IPS-18a (cell line): ENCODE measurements at regions not wholly inside any gene's neighbourhood (a gene's known extent, or its start where the extent isn't known, plus 50 kb on each side); places are given as distances from the start of the nearest gene placed in this dataset.

Experiments used
- H3K27ac ChIP-seq: one replicate; pipeline ENCODE4 v1.5.1; 2013; ENCODE audit warnings: low read length
- H3K27me3 ChIP-seq: one replicate; pipeline ENCODE4 v1.6.1; 2013; ENCODE audit warnings: mild to moderate bottlenecking, low read length; ENCODE audit not compliant: control insufficient read depth, insufficient read depth
- H3K36me3 ChIP-seq: one replicate; pipeline ENCODE4 v1.6.1; 2013; ENCODE audit warnings: low read depth, low read length; ENCODE audit not compliant: control insufficient read depth
- H3K4me1 ChIP-seq: one replicate; pipeline ENCODE4 v1.6.1; 2013; ENCODE audit warnings: low read depth, low read length; ENCODE audit not compliant: control insufficient read depth
- H3K4me3 ChIP-seq: one replicate; pipeline ENCODE4 v1.5.1; 2013; ENCODE audit warnings: low read length
- H3K9ac ChIP-seq: one replicate; pipeline ENCODE4 v1.6.1; 2013; ENCODE audit warnings: mild to moderate bottlenecking, low read length, moderate library complexity
- H3K9me3 ChIP-seq: one replicate; pipeline ENCODE4 v1.6.1; 2013; ENCODE audit warnings: low read depth, low read length; ENCODE audit not compliant: control insufficient read depth

DNA sequence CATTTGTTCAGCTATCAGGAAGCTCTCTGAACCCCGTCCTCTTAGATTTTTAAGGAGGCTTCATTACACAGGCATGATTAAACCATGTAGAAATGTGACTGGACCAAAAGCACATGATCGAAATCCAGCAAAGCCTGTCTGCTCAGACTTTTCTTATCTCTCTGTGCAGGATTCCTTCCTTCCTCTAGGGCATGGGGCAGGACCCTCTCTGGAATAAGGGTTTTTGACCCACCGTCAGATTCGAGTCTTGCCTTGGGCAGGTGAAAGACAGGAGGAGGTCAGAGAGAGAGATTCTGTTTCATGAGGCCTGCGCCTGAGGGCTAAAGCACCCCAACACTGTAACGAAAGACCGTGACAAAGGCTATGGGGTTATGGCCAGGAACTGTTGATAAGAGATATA lies 136.8 kb downstream of the RHOU start:
- Histone ChIP-seq H3K36me3 (no peaks in the 10 kb centered on the region), H3K4me3 (no peak overlapping the region)

DNA sequence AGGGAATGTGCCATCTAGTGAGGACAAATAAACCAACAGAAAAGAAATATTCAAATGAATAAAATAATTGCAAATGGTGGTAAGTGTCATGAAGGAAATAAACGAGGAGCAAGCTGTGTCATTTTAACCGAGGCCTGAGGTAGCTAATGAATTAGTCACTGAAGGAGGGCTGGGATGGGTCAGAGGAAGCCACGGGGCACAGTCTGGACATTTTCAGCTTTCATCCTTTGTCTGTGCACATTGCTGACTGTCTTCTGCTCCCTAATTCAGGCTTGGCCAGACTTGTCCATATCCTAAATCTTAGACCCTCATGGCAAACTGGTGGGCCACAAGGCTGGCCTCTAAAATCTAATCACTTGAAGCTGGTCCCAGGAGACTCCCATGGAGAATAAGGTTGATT lies 138.4 kb downstream of the RHOU start:
- H3K4me1 ChIP-seq = no peaks in the 10 kb centered on the region
- H3K27ac ChIP-seq = no peak overlapping the region
- no peaks in the 10 kb centered on the region for H3K27me3 ChIP-seq
- H3K36me3 ChIP-seq = no peaks in the 10 kb centered on the region
- H3K9ac ChIP-seq = no peak overlapping the region
- H3K9me3 ChIP-seq = no peaks in the 10 kb centered on the region
- no peak overlapping the region for H3K4me3 ChIP-seq

More for the DNA sequence above, 136.8 kb downstream of the RHOU start:
- Histone ChIP-seq H3K9ac (no peak overlapping the region), H3K4me1 (peaks cover under 1% of the 10 kb centered on the region), H3K27me3 (no peaks in the 10 kb centered on the region), H3K27ac (no peak overlapping the region), H3K9me3 (no peaks in the 10 kb centered on the region)

DNA sequence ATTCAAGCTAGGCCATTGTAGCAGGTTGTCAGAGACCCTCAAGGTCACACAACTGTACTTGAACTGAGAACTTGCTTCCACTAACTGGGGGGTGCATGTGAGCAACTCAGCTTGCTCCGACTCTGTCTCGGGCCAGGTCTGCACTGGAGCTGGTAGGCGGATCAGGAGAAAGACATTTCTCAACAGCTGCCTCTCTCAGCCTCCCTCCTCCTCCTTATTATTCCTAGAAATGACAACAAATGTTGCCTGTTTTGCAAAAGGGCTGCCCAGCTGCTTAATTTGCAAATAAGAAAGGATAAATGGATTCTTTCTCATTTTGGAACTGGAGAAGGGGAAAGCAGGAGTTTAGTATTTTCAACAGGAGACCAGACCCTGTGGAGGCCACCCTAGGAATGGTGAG lies 140.5 kb downstream of the RHOU start:
- Histone ChIP-seq H3K4me1 (no peaks in the 10 kb centered on the region), H3K27ac (no peak overlapping the region), H3K4me3 (no peak overlapping the region), H3K9me3 (no peaks in the 10 kb centered on the region), H3K9ac (no peak overlapping the region), H3K36me3 (no peaks in the 10 kb centered on the region), H3K27me3 (no peaks in the 10 kb centered on the region)

DNA sequence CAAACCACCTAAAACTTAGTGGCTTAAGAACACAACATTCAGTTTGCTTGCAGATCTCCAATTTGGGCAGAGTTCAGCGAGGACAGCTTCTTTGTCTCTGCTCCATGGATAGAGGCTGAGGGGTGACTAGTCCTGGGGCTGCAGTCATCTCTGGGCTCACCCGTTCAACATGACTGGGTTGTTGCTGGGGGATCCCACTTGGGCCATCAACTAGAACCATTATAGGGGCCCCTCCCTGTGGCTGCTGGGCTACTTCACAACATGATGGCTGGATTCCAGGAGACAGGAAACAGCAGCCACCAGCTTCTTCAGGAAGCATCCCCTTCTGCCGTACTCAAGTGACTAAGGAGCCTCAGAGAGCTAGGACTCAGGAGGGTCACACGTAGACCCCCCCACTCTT lies 140.9 kb downstream of the RHOU start:
- Histone ChIP-seq H3K9me3 (no peaks in the 10 kb centered on the region), H3K4me1 (no peaks in the 10 kb centered on the region), H3K27ac (no peak overlapping the region), H3K36me3 (no peaks in the 10 kb centered on the region), H3K4me3 (no peak overlapping the region), H3K9ac (no peak overlapping the region), H3K27me3 (no peaks in the 10 kb centered on the region)

DNA sequence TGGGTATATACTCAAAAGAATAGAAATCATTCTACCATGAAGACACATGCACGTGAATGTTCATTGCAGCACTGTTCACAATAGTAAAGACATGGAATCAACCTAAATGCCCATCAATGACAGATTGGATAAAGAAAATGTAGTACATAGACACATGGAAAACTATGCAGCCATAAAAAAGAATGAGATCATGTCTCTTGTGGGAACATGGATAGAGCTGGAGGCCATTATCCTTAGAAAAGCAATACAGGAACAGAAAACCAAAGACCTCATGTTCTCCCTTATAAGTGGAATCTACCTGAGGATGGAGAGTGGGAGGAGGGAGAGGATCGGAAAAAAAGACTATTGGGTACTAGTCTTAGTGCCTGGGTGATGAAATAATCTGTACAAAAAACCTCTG lies 143.9 kb downstream of the RHOU start:
- Histone ChIP-seq H3K9me3 (peaks cover 4% of the 10 kb centered on the region), H3K27me3 (no peaks in the 10 kb centered on the region), H3K9ac (no peak overlapping the region), H3K27ac (no peak overlapping the region), H3K4me3 (no peak overlapping the region), H3K4me1 (peaks cover 9% of the 10 kb centered on the region), H3K36me3 (no peaks in the 10 kb centered on the region)

DNA sequence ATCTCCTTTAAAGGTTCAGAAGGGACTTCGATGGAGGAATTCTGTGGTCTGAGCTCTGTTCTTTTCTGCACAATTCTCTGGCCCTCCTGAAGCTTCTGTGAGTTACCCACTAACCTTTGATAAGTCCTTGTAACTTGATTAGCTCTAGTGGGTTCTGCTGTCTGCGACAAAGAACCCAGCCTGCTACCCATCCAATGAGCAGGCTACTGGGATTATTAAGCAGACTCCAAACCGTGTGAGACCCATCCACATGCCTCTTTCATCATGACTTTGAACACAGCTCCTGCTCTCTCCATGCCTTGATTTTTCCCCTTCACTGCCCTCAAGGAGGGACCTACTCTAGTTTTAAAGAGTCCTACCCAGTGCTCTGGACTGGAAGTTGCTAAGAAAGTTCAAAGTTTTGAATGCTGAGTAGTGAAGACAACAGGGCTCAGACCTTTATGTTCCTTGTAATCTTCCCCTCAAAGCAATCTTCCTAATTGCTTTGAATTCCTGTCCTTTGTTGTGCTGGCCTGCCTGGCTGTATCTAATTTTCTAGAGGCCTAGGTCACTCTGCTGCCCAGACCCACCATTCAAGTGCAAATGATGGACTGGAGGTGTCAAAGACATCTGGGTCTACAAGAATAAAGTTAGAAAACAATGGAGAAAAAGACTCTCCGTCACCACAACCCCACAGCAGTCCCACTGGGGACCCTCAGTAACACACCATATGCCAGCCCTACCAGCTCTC lies 146.9 kb downstream of the RHOU start:
- Histone ChIP-seq H3K9me3 (peaks cover 4% of the 10 kb centered on the region), H3K36me3 (no peaks in the 10 kb centered on the region), H3K27me3 (no peaks in the 10 kb centered on the region), H3K4me1 (peaks cover 9% of the 10 kb centered on the region), H3K27ac (no peak overlapping the region), H3K4me3 (no peak overlapping the region), H3K9ac (no peak overlapping the region)

DNA sequence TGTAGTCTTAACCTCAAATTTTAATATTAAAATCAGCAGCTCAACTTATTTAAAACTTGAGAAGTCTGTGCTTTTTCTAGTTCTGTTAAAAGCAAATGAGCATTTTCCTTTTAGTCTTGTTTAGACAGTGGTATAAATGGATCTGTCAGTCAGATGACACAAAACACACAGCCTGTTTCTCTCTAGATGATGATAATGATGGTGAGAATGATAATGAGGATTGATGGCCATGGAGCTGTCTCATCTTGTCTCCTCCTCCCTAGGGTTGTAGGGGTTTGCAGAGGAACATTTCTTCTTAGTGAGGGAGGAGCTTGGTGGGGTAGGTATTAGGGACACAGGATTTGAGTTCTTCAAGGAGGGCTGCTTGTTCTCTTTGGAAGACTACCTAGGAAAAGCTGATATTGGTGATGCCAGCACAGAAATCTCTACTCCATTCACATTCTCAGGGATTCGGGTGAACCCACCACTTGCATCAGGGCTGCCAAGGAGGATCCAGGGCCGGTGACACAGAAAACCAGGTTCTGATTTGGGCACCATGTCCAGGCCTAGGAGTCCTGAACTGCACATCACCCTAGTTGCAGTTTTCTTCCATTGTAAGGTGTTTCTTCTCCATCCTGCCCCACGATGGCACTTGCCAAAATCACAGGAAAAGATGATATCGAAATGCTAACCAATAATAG lies 147.6 kb downstream of the RHOU start:
- Histone ChIP-seq H3K27ac (no peak overlapping the region), H3K9ac (no peak overlapping the region), H3K9me3 (peaks cover 4% of the 10 kb centered on the region), H3K4me1 (peaks cover 9% of the 10 kb centered on the region), H3K27me3 (no peaks in the 10 kb centered on the region), H3K4me3 (no peak overlapping the region), H3K36me3 (no peaks in the 10 kb centered on the region)

DNA sequence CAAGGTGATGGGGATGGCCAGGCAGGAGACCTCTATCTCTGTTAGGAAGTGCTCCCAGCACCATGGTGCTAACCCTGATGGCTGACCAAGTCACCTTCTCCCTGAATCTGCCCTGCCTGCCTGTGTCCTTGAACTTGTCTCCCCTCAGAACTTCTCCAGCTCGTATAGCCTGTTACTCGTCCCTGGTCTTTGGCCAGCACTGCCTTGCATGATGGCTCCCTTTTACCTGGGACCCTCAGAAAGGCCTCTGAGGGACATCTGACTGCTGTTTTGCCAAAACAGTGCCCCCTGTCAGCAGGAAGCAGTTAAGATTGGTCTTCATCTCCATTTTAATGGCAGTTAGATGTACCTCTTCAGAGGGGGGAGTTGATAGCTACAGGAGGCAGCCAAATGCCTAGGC lies 148.3 kb downstream of the RHOU start:
- no peak overlapping the region for H3K27ac ChIP-seq
- H3K4me1 ChIP-seq = peaks cover 9% of the 10 kb centered on the region
- no peaks in the 10 kb centered on the region for H3K27me3 ChIP-seq
- no peak overlapping the region for H3K4me3 ChIP-seq
- H3K36me3 ChIP-seq = no peaks in the 10 kb centered on the region
- H3K9ac ChIP-seq = no peak overlapping the region
- peaks cover 4% of the 10 kb centered on the region for H3K9me3 ChIP-seq

DNA sequence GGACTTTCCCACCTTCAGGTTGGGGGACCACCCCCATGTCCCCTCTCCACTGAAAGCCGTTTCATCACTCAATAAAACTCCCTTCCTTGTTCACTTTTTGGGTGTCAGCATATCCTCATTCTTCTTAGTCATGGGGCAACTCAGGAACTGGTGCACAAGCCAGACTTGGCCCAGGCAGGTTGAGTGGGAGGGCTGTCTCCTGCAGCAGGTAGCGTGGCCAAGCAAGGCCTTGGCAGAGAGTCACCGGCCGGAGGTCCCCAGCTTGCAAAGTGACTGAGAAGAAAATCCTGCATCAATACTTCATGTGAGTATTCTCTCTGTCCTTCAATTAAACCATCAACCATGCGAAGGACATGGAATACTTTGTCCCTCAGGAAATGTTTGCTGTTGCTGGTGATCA lies 148.9 kb downstream of the RHOU start:
- no peak overlapping the region for H3K4me3 ChIP-seq
- H3K36me3 ChIP-seq = no peaks in the 10 kb centered on the region
- H3K27ac ChIP-seq = no peak overlapping the region
- peaks cover 9% of the 10 kb centered on the region for H3K4me1 ChIP-seq
- peaks cover 4% of the 10 kb centered on the region for H3K9me3 ChIP-seq
- H3K9ac ChIP-seq = no peak overlapping the region
- H3K27me3 ChIP-seq = no peaks in the 10 kb centered on the region

DNA sequence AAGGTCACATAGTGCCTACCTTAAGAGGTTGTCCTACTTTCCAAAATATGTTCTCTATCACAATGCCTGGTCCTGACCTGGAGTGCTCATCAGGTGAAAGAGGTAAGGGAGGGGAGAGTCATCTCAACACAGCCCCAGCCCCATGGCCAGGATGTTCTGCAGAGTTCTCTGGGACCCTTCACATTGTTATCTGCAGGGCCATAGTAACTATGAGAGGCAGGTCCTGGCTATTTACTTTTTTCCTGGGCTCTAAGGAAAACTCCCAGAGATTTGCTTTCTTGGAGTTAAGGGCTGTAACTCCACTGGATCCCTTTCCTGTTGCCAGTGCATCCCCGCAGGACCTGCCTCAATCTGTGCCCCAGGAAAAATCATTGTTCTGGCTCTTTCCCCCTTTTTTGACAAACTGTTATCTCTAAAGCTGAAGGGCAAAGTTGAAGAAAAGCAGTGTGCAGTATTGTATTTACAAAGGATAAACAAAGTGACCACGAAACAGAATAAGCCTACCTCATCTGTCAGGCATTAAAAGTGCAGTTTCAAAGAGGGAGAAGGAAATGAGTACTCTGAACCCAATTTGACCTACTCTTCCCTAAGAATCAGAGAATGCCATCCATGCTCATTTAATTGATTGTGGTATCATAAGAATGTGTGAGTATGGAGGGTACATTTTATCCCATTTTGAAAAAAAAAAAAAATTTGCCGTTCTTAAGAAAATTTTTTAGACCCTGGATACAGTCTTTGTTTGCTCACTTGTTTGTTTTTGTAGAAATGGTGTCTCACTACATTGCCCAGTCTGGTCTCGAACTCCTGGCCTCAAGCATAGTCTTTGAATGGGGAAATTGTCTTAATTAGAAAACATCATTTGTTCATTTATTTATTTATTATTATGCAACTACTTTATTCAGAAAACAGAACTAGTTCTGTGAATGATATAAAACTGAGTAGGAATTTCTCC lies 149.6 kb downstream of the RHOU start:
- H3K27ac ChIP-seq = no peak overlapping the region
- no peak overlapping the region for H3K4me3 ChIP-seq
- H3K9ac ChIP-seq = no peak overlapping the region
- no peaks in the 10 kb centered on the region for H3K27me3 ChIP-seq
- H3K9me3 ChIP-seq = peaks cover 4% of the 10 kb centered on the region
- no peaks in the 10 kb centered on the region for H3K36me3 ChIP-seq
- H3K4me1 ChIP-seq = peaks cover 9% of the 10 kb centered on the region

DNA sequence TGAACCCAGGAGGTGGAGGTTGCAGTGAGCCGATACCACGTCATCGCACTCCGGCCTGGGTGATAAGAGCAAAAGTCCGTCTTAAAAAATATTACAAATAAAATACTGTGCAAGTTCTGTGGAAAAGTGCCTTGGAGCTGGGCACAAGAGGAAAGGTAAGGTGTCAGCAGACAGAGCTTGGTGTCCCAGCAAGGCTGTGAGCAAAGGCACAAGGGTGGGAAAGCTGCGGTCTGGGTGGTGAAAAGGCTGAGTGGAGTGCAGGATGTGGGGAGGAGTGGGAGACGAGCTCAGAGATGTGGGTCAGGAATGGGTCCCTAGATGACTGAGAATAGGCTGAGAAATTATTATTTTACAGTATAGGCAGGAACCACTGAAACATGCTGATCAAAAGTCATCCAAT lies 150.6 kb downstream of the RHOU start:
- no peak overlapping the region for H3K9ac ChIP-seq
- no peak overlapping the region for H3K4me3 ChIP-seq
- peaks cover 9% of the 10 kb centered on the region for H3K4me1 ChIP-seq
- H3K27me3 ChIP-seq = no peaks in the 10 kb centered on the region
- H3K36me3 ChIP-seq = no peaks in the 10 kb centered on the region
- no peak overlapping the region for H3K27ac ChIP-seq
- H3K9me3 ChIP-seq = peaks cover 4% of the 10 kb centered on the region
